ENCODE measurements at regions not wholly inside any gene's neighbourhood (a gene's known extent, or its start where the extent isn't known, plus 50 kb on each side); places are given as distances from the start of the nearest gene placed in this dataset.
A peak's percentile ranks its signal among the peaks of the same experiment; 100 is the strongest.
"Not testable (repeated sequence)": the region's sequence is repeated elsewhere in the genome, so short reads cannot be mapped to it uniquely, and the experiment has no call there.

DNA sequence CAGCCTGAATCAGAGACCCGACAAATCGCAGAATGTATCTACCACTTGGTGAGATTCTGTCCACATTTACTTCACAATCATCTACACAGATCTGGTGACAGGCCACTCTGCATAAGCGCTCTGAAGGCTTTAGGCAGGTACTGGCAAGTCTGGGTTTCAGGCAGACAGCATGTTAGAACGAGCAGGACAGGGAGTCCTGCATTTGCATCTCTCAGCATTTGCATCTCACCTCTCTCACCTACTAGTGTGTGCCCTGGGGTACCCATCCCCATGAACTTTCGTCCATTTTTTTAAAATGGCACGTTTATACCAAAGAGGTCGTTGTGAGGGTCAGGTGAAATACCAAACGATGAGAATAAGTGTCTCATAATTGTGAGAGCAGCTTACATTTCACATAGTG, 108.2 kb downstream of the SPATA31A1 start:
- DNase-seq, result not testable (repeated sequence)

DNA sequence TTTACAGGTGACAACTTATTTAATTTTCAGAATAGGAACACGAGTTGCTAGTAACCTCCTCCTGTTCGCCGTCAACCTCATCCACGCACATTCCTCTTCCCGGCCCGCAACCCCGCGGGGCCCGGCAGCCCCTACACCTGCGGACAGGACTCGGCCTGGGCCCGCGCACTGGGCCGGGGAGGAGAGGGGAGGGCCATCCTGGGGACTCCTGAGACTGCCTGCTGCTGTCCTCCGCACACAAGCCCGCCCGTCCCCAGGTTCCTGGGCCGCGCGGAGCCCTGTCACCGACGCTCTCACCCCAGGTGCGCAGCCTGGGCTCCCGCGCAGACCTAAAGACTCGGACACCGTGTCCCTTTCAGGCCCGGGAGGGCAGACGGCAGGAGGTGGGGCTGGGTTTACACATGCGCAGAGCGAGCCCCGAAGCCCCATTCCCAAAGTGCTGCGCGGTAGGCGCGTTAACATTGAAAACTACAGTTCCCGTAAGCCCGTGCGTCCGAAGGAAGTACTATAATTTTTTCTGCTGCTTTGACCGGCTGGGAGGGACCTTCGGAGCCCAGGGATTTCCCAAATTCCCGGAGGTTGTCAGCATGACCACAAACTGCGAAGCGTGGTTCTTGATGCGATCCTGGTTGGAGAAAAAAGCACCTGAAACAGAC, 108.8 kb downstream of the SPATA31A1 start:
- DNase-seq, result peak; percentile 74

DNA sequence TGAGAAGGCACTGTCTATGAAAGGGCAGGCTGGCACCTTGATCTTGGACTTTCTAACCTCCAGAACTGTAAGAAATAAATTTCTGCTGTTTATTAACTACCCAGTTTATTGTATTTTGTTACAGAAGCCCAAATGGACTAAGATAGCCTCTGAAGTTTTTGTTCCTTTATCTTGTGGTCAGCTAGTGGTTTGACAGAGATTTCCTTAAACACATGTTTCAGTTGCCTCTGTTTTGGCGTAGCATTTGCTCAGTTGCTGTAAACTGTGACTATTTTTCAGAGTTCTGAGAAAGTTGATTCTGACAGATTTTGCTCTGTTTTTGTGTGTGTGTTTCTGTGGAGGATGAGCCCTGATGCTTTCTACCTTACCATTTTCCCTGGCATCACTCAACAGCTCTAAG, 119.0 kb downstream of the SPATA31A1 start:
- not testable (repeated sequence) for DNase-seq

DNA sequence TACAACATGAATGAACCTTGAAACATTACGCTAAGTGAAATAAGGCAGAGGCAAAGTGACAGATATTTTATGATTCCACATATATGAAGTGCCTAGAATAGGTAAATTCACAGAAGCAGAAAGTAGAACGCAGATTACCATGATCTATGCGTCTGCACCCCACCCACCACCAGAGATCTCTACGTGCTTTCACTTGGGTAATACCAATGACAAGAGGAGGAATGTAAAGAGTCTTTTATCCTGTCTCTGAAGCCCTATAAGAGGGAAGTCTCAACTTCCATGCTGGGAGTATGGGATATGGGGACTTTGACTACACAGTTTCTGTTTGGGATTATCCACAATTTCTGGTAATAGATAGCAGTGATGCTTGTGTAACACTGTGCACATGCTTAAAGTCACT, 127.6 kb downstream of the SPATA31A1 start:
- not testable (repeated sequence) for DNase-seq

DNA sequence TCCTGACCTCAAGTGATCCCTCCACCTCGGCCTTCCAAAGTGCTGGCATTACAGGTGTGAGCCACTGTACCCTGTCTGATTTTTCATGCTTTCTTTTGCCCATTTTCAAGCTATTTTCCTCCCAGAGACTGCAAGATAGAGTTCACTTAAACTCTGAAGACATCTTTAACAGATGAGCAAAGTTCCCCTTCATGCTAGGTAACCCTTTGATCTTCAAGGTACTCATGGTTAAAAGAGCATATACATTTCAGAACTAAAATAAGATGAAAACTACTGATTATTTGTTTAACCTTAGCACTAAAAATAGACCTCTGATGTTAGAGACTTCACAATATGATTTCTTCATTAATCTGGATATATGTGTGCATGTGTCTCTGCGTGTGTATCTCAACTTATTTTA, 128.4 kb downstream of the SPATA31A1 start:
- DNase-seq, result not testable (repeated sequence)

DNA sequence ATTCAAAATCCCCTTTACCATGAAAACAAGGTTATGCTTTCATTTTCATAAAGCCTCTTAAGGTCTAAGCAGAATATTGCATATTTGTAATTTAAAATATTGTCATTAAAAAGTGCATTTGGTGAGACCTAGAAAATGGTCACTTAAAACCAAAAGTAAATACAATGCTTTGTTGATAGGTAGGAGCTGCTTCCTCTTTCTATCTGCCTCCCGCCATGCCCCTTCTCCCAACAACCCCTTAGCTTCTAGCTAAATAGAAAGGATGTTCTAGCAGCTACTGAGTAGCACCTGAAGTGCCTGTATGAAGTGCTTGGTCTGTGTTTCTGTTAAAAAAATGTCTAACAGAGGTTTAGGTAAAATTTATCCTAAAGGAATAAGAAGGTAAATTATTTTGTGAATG, 128.8 kb downstream of the SPATA31A1 start:
- DNase-seq, result not testable (repeated sequence)

DNA sequence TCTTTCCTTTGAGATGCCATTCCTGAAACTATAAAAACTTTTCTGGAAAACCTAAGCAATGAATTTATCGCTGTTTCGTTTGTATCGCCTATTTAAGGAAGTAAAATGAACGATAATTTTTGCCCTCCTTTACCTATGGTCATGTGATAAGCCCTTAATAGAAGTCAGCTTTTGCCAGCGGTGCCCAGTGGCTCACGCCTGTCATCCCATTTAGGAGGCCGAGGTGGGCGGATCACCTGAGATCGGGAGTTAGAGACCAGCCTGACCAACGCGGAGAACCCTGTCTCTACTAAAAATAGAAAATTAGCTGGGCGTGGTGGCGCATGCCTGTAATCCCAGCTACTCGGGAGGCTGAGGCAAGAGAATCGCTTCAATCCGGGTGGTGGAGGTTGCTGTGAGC, 132.0 kb downstream of the SPATA31A1 start:
- DNase-seq, result not testable (repeated sequence)

DNA sequence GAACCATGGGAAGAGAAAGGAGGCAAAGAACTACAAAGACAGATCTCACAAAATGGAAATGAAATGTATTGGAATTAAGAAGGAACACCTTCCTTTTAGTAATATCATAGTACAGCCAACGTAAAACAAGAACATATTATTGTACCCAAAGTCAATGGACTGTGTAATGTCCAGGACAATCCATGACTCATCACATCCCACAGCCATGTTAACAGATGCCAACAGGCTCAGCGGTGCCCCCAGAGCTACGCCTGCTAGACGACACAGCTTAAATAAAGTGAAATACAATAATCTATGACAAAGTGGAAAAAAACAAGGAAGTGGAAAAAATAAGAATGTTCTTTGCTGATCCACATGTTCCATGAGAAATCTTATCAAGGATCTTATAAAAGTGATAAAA, 140.8 kb downstream of the SPATA31A1 start:
- not testable (repeated sequence) for DNase-seq

DNA sequence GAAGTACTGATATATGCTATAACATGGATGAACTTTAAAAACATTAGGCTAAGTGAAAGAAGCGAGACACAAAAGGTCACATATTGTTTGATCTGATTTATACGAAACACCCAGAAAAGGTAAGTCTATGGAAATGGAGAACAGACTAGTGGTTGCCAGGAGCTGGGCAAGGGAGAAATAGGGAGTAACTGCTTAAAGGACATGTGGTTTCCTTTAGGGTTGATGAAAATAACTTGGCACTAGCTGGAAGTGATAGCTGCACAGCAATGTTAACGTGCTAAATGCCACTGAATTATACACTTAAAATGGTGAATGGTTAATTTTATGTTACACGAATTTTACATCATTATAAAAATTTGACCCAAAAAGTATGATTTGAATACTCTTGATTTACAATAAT, 147.7 kb downstream of the SPATA31A1 start:
- DNase-seq, result not testable (repeated sequence)

DNA sequence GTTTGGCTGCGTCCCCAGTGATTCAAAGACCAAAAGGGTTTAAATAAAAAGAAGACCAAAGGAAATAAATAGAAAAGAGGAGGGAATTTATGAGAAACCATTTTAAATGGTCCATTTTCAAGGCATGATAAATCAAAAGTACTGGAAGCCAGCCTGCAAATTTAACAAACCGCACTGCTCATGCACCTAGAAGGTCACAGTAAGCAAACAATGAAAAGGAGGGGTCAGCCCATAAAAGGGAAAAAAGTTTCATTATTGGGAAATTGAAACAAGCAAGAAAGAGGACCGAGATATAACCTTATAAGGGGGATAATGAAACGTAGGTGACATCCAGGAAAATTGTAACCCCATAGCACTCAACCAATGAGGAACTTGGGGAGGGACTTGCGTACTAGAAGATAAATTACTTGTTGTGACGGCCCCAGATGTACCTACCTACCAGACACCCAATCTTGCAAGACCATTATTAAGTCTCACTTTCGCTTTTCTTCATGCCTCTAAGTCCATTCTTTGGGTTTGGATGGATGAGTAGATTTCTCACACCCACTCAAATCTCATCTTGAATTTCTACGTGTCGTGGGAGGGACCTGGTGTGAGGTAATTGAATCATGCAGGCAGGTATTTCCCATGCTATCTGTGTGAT, 172.0 kb downstream of the SPATA31A1 start:
- DNase-seq, result not testable (repeated sequence)

DNA sequence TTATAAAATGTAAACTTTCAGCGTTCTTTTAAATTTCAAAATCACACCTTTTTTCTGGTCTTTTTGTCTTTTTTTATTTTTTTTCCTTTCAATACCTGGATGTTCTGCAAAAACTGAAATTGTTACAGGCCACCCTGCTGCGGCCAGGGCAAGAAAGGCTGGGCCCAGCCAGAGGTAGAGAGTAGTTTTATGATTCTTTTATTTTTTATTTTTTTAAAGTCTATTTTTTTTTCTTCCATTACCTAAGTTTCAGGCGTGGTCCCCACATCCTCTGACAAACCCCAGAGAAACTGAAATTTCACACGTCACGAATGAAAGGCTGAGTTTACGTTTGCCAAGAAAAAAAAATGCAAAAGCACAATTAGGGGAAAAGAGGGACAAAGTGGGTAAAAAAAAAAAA, 177.1 kb downstream of the SPATA31A1 start:
- not testable (repeated sequence) for DNase-seq

DNA sequence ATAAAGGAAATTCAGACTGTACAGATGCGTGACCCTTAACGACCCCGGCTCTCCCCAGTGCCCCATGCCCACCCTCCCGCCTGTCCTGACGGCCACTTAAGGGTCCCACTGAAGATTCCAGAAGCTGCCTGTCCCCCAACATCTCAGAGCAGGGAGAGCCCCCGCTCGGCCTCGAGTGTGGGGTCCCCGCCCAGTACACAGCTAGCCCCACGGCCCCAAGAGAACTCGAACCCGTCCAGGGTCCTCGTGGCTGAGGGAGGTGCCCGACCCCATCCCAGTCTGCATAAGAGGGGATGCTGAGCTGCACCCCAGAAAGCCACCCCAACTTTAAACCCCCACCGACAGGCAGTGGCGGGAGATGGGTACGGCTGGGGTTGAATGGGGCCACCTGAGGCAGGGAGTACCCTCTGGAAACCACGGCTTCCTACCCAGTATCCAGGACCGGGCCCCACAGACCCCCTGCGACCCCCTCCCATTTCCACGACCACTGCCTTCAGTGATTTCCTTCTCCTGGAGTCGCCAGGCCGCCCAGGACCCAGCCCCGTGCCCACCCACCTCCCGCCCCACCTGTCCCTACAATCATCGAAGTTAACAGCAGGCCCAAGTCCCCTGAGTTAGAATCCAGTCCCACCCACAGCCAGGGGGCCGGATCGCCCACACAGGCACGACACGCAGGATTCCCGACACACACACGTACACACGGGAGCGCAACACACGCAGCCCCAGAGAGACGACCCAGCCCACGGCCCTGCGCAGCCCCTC, 177.7 kb downstream of the SPATA31A1 start:
- DNase-seq, result not testable (repeated sequence)

DNA sequence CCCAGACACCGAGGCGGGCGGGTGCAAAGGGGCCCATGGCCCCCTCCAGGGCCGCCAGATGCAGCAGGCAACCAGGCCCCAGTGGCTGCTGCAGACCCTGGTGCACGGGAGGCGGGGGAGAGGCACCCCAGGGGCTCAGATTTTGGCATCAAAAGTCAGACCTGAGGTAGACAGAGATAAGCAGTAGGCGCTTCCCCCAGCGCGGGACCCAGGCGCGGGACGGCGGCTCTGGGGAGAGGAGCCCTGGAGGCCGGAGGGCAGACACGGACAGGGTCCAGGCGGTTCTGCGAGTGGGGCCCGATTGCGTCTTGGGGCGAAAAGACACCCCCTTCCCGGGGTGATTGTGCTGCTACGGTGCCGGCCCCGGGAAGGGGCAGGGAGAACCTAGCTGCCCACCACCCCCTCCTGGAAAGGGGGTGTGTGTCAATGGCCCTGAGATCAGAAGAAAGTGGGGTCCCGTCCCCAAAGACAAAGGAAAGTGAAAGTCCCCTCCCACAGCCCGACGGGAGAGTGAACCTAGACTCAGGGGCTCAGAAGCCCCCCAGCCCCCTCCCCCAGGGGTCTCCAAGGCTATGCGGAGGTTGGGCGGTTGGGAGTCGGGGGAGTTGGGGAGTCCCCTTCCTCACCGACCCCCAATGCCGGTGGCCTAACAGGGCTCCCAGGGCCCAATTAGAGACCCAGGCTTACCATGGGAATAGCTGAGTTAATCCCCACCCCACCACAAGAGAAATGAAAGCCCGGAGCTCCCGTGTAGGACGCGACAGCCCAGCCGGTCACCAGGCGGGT, 178.5 kb downstream of the SPATA31A1 start:
- DNase-seq, result not testable (repeated sequence)

DNA sequence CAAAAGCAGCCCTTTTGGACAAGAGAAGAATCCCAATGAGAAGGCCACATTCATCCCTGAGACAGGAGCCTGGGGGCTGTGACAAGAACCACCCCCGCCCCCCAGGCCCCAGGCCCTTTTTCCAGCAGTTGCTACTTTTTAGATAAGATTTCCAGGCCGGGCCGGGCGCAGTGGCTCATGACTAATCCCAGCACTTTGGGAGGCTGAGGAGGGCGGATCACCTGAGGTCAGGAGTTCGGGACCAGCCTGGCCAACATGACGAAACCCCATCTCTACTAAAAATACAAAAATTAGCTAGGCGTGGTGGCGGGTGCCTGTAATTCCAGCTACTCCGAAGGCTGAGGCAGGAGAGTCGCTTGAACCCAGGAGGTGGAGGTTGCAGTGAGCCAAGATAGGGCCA, 179.4 kb downstream of the SPATA31A1 start:
- DNase-seq, result not testable (repeated sequence)

DNA sequence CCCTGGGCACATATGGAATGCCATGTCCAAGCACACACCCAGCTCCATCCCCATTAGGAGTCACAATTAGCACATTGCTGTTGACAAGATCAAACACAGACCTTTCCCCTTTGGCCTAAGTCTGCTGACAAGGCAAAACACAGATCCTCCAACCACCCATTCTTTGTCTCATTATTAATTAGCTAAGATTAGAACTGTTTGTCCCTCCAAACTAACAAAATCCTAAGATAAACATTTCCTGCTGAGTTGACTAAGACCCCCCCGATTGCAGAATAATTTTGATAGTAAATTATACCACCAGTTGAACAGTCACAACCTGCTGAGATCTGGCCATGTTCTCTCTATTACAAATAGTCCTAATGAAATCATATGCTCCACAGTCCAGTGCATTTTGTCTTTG, 186.7 kb downstream of the SPATA31A1 start:
- DNase-seq, result not testable (repeated sequence)

DNA sequence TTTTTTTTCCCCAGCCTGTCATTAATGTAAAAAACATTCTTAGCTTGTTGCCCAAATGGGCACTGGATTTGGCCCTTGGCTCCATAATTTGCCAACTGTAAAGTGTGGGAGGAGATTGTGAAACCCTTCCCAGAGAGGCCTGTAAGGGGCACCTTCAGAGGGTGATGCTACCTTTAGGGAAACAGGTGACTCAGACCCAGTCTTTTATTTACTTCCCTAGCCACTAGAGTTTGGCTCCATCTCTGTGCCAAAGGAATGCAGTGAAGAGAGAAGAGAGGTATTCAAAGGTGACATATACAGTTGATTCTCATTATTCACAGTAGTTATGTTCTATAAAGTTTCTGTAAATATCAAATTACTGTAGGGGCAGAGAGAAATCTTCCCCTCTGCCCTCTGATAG, 189.6 kb downstream of the SPATA31A1 start:
- not testable (repeated sequence) for DNase-seq

DNA sequence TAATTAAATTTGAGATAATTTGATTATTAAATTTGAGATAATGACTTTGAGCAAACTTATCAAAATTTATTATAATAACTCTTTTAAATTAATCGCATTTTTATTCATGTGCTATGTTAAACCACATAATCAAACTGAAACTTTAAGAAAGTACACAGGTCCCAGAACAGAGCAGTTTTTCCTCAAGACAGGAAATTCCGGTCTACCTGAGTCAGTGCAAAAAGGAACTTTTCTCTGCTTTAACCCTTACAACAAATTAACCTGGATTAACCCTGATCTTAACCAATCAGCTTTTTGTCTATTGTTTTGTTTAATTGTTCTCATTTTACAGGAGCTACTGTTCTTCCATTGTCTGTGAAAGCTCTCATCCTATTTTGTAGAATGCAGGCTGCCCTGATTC, 195.1 kb downstream of the SPATA31A1 start:
- not testable (repeated sequence) for DNase-seq

DNA sequence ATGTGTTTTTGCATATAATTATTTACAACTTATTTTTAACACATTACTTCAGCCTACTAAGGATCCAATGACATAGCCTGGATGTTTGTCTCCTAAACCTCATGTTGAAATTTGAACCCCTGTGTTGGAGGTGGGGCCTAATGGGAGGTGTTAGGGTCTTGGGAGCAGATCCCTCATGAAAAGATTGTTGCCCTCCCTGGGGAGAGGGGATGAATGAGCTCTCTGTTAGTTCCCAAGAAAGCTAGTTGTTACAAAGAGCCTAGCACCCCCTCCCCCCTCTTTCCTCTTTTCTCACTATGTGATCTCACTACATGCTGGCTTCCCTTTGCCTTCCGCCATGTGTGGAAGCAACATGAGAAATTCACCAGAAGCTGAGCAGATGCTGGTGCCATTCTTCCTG, 196.1 kb downstream of the SPATA31A1 start:
- not testable (repeated sequence) for DNase-seq

DNA sequence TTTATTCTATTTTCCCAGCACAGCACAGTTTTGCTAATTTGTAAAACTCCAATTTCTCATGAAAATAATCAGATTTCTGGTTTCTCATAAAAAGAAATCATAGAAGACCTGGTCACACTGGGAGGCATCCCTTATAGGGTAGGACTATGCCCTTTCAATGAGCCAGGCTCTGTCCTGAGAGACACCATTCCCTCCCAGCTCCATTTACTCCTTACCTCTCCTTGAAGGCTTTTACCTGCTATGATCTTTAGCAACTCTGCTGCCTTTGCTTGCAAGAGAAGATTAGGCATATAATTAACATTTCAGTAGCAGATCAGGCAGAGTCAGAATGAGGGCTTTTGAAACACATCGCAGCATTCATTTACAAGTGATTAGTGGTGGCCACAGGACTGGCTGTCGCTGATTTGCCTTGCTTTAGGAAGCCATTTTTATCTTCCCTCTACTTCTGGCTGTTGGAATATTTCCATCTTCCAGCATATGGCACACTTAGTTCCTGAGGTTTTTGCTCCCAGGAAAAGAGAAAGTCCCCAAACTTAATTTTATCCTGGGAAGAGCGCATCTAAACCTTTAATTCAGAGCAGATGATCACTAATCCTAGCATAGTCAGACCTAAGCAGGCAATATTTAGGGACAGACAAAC, 196.9 kb downstream of the SPATA31A1 start:
- not testable (repeated sequence) for DNase-seq

DNA sequence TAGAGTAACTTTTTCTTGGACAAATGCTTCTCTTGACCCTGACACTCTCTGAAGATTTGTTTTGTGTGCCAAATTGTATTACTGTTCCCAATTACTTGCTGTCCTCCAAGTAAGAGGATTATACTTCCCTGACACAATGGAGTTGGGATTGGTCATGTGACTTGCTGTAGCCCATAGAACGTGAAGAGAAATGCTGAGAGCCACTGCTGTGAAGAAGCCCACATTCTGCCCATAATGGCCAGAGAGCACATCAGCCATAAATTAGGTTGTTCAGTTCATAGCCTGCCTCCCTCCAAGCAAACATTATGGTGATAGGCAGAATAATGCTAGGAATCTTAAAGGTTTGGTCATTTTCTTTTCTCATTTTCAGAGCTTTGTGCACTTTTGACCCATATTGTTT, 198.9 kb downstream of the SPATA31A1 start:
- DNase-seq, result not testable (repeated sequence)

DNA sequence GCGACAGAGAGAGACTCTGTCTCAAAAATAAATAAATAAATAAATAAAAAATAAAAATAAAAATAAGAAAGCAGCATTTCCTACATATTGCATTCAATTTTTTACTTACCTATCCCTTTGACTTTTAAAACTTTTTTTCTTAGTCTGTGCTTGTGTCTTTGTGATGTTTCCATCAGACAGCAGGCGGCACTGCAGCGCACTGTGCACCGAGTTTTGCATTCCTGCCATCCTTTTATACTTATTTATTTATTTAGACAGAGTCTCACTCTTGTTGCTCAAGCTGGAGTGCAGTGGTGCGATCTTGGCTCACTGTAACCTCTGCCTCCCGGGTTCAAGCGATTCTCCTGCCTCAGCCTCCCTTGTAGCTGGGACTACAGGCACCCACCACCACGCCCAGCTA, 203.9 kb downstream of the SPATA31A1 start:
- not testable (repeated sequence) for DNase-seq

DNA sequence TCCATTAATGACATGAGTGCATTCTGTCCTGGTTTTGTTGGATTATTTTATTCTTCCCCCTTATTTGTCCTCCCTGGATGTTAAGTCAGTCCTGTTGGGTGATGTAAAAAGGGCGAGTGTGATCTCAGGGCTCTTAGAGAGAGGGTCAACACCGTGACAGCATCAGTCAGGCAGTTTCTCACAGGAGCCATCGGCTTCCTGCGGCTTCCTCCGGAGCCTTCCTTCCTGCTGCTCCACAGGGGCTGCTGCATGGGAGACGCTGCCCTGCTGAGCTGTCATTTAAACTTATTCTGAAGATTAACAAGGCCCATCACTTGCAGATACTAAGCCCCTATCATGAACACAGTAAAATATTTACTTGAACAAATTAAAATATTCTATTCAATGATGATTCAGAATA, 211.3 kb downstream of the SPATA31A1 start:
- not testable (repeated sequence) for DNase-seq
